HepG2 (cell line): ENCODE measurements at regions not wholly inside any gene's neighbourhood (a gene's known extent, or its start where the extent isn't known, plus 50 kb on each side); places are given as distances from the start of the nearest gene placed in this dataset.
A peak's percentile ranks its signal among the peaks of the same experiment; 100 is the strongest.

ENCODE experiments used
- ATF7-NPFF ChIP-seq: sonication (generic); formaldehyde crosslinking; IDR thresholded peaks from 2 replicates; pipeline ENCODE4 v1.8.1; 2023; ENCODE audit warnings: mild to moderate bottlenecking, low read depth, missing genetic modification reagents, moderate library complexity
- CAMTA2 ChIP-seq: sonication (generic); formaldehyde crosslinking; IDR thresholded peaks from 2 replicates; pipeline ENCODE4 v1.4.0; 2020; ENCODE audit warnings: mild to moderate bottlenecking, missing genetic modification reagents, borderline replicate concordance
- HHEX ChIP-seq: IDR thresholded peaks from 2 replicates; pipeline ENCODE4 v1.6.1; 2016; ENCODE audit warnings: control low read depth
- MED1 ChIP-seq: sonication (generic); formaldehyde crosslinking; IDR thresholded peaks from 2 replicates; pipeline ENCODE4 v1.4.0; 2020; ENCODE audit warnings: missing genetic modification reagents
- PHB2 ChIP-seq: fragments of 450-650 bp; IDR thresholded peaks from 2 replicates; pipeline ENCODE4 v1.6.1; 2018; ENCODE audit not compliant: partially characterized antibody
- SOX13 ChIP-seq, 3 experiments: fragments of 450-650 bp in 1 of 3; sonication (generic) in 1 of 3; formaldehyde crosslinking in 1 of 3; IDR thresholded peaks in 2 of 3; conservative IDR thresholded peaks in 1 of 3; 2 replicates each; pipeline versions ENCODE4 v1.5.0 to v1.6.1; 2016 to 2020; ENCODE audit warnings: antibody characterized with exemption in 1 of 3, mild to moderate bottlenecking in 1 of 3, missing compliant biosample characterization in 1 of 3, missing genetic modification reagents in 1 of 3, moderate library complexity in 1 of 3
- SSRP1 ChIP-seq: IDR thresholded peaks from 2 replicates; pipeline ENCODE4 v1.6.1; 2016; ENCODE audit warnings: control low read depth
- TARDBP ChIP-seq: sonication (generic); formaldehyde crosslinking; IDR thresholded peaks from 2 replicates; pipeline ENCODE4 v1.8.0; 2022; ENCODE audit warnings: mild to moderate bottlenecking, missing genetic modification reagents
- TGIF2 ChIP-seq: IDR thresholded peaks from 2 replicates; pipeline ENCODE4 v1.6.1; 2016; ENCODE audit warnings: control low read depth, missing compliant biosample characterization
- TMF1 ChIP-seq: sonication (generic); formaldehyde crosslinking; IDR thresholded peaks from 2 replicates; pipeline ENCODE4 v1.8.1; 2022; ENCODE audit warnings: low read depth, missing genetic modification reagents
- ZNF282 ChIP-seq: fragments of 450-650 bp; IDR thresholded peaks from 2 replicates; pipeline ENCODE4 v1.6.1; 2018; ENCODE audit not compliant: partially characterized antibody
- ZNF333 ChIP-seq: sonication (generic); formaldehyde crosslinking; IDR thresholded peaks from 2 replicates; pipeline ENCODE4 v1.4.0; 2020; ENCODE audit warnings: mild to moderate bottlenecking, missing genetic modification reagents, borderline replicate concordance
- ZNF552 ChIP-seq: sonication (generic); formaldehyde crosslinking; IDR thresholded peaks from 2 replicates; pipeline ENCODE4 v1.9.0; 2022; ENCODE audit warnings: missing genetic modification reagents, mild to moderate bottlenecking, borderline replicate concordance
- ZNF572 ChIP-seq: sonication (generic); formaldehyde crosslinking; IDR thresholded peaks from 2 replicates; pipeline ENCODE4 v1.5.1; 2020; ENCODE audit warnings: mild to moderate bottlenecking, missing genetic modification reagents
- ZNF629 ChIP-seq: sonication (generic); formaldehyde crosslinking; conservative IDR thresholded peaks from 2 replicates; pipeline ENCODE4 v1.5.0; 2020; ENCODE audit warnings: missing genetic modification reagents
- TF ChIP-seq, protein P1 (sequence below): sonication (generic); formaldehyde crosslinking; conservative IDR thresholded peaks from 2 replicates; pipeline ENCODE4 v1.8.0; 2022; ENCODE audit warnings: low read depth, missing genetic modification reagents
- TF ChIP-seq, protein P2 (sequence below): sonication (generic); formaldehyde crosslinking; IDR thresholded peaks from 2 replicates; pipeline ENCODE4 v1.9.0; 2021; ENCODE audit warnings: mild to moderate bottlenecking, missing genetic modification reagents
- TF ChIP-seq, protein P3 (sequence below): sonication (generic); formaldehyde crosslinking; IDR thresholded peaks from 2 replicates; pipeline ENCODE4 v1.8.1; 2023; ENCODE audit warnings: mild to moderate bottlenecking, missing genetic modification reagents
- TF ChIP-seq, protein P4 (sequence below): fragments of 450-650 bp; IDR thresholded peaks from 2 replicates; pipeline ENCODE4 v1.6.1; 2017

DNA sequence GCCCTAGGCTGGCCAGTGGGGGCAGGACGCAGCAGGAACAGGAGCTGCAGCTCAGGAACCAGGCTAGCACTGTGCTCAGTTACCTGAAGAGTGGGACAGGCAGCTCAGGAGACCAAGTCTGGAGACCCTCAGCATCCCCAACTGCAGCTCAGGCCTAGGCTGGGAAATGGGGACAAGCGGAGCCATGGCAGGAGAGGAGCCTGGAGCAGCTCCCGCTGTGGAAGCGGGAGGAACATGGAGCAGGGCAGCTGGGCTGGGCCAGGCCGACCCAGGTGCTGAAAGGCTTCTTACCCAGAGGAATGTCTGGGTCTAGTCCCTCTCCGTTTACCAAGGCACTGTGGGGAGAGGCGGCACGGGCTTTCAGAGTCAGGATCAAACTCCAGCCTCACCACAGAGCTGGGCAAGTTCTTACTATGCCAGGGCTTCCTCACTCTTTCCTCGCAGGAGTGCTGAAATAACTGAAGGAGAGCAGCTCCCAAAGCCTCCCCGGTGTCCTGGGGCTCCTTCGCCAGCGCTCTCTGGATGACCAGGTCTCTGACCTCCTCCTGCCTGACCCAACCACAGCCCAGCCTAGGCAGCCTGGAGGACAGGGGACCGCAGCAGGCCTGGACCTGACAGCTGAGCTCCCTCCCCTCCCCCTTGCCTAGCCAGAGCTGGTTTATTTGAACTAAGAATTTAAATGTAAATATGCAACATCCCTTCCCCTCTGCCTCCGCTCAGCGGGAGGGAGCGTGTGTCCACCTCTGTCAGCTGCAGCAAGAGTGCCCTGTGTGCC is 247.8 kb upstream of the SIX2 start (continued):
- TF ChIP-seq ZNF629 (CRISPR knock-in tag) (no peak; the same call in 1 of the 2 replicates), ZNF572 (no peak), HHEX (no peak), ATF7-NPFF (CRISPR knock-in tag) (0 out of 2 replicates have a peak, but pooled peaks have one; percentile 58), TMF1 (CRISPR knock-in tag) (no peak; the same call in 1 of the 2 replicates), SSRP1 (CRISPR knock-in tag) (no peak), MED1 (peak; percentile 36; the same call in 1 of the 2 replicates), ZNF552 (CRISPR knock-in tag) (no peak), CAMTA2 (no peak), TARDBP (CRISPR knock-in tag) (peak; percentile 86), TGIF2 (CRISPR knock-in tag) (peak; percentile 50; the same call in 1 of the 2 replicates), SOX13 (IDR thresholded peaks at IDR 0.05) (no peak), SOX13 (CRISPR knock-in tag; conservative IDR thresholded peaks at IDR 0.05 in 1 of 2, IDR thresholded peaks at IDR 0.05 in 1 of 2) (peak in 1 of 2 experiments; percentile 76; a peak in 2 of 4 replicates), PHB2 (no peak), ZNF282 (no peak), ZNF333 (CRISPR knock-in tag) (no peak)
- TF ChIP-seq, protein P1, sequence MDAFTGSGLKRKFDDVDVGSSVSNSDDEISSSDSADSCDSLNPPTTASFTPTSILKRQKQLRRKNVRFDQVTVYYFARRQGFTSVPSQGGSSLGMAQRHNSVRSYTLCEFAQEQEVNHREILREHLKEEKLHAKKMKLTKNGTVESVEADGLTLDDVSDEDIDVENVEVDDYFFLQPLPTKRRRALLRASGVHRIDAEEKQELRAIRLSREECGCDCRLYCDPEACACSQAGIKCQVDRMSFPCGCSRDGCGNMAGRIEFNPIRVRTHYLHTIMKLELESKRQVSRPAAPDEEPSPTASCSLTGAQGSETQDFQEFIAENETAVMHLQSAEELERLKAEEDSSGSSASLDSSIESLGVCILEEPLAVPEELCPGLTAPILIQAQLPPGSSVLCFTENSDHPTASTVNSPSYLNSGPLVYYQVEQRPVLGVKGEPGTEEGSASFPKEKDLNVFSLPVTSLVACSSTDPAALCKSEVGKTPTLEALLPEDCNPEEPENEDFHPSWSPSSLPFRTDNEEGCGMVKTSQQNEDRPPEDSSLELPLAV (CRISPR knock-in tag): no peak
- TF ChIP-seq, protein P2, sequence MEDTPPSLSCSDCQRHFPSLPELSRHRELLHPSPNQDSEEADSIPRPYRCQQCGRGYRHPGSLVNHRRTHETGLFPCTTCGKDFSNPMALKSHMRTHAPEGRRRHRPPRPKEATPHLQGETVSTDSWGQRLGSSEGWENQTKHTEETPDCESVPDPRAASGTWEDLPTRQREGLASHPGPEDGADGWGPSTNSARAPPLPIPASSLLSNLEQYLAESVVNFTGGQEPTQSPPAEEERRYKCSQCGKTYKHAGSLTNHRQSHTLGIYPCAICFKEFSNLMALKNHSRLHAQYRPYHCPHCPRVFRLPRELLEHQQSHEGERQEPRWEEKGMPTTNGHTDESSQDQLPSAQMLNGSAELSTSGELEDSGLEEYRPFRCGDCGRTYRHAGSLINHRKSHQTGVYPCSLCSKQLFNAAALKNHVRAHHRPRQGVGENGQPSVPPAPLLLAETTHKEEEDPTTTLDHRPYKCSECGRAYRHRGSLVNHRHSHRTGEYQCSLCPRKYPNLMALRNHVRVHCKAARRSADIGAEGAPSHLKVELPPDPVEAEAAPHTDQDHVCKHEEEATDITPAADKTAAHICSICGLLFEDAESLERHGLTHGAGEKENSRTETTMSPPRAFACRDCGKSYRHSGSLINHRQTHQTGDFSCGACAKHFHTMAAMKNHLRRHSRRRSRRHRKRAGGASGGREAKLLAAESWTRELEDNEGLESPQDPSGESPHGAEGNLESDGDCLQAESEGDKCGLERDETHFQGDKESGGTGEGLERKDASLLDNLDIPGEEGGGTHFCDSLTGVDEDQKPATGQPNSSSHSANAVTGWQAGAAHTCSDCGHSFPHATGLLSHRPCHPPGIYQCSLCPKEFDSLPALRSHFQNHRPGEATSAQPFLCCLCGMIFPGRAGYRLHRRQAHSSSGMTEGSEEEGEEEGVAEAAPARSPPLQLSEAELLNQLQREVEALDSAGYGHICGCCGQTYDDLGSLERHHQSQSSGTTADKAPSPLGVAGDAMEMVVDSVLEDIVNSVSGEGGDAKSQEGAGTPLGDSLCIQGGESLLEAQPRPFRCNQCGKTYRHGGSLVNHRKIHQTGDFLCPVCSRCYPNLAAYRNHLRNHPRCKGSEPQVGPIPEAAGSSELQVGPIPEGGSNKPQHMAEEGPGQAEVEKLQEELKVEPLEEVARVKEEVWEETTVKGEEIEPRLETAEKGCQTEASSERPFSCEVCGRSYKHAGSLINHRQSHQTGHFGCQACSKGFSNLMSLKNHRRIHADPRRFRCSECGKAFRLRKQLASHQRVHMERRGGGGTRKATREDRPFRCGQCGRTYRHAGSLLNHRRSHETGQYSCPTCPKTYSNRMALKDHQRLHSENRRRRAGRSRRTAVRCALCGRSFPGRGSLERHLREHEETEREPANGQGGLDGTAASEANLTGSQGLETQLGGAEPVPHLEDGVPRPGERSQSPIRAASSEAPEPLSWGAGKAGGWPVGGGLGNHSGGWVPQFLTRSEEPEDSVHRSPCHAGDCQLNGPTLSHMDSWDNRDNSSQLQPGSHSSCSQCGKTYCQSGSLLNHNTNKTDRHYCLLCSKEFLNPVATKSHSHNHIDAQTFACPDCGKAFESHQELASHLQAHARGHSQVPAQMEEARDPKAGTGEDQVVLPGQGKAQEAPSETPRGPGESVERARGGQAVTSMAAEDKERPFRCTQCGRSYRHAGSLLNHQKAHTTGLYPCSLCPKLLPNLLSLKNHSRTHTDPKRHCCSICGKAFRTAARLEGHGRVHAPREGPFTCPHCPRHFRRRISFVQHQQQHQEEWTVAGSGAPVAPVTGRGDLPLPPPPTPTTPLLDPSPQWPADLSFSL (CRISPR knock-in tag): no peak
- TF ChIP-seq, protein P3, sequence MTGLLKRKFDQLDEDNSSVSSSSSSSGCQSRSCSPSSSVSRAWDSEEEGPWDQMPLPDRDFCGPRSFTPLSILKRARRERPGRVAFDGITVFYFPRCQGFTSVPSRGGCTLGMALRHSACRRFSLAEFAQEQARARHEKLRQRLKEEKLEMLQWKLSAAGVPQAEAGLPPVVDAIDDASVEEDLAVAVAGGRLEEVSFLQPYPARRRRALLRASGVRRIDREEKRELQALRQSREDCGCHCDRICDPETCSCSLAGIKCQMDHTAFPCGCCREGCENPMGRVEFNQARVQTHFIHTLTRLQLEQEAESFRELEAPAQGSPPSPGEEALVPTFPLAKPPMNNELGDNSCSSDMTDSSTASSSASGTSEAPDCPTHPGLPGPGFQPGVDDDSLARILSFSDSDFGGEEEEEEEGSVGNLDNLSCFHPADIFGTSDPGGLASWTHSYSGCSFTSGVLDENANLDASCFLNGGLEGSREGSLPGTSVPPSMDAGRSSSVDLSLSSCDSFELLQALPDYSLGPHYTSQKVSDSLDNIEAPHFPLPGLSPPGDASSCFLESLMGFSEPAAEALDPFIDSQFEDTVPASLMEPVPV (CRISPR knock-in tag): peak; percentile 34; the same call in 1 of the 2 replicates
- TF ChIP-seq, protein P4, sequence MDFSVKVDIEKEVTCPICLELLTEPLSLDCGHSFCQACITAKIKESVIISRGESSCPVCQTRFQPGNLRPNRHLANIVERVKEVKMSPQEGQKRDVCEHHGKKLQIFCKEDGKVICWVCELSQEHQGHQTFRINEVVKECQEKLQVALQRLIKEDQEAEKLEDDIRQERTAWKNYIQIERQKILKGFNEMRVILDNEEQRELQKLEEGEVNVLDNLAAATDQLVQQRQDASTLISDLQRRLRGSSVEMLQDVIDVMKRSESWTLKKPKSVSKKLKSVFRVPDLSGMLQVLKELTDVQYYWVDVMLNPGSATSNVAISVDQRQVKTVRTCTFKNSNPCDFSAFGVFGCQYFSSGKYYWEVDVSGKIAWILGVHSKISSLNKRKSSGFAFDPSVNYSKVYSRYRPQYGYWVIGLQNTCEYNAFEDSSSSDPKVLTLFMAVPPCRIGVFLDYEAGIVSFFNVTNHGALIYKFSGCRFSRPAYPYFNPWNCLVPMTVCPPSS: no peak
